ENCODE measurements at regions not wholly inside any gene's neighbourhood (a gene's known extent, or its start where the extent isn't known, plus 50 kb on each side); places are given as distances from the start of the nearest gene placed in this dataset.
A peak's percentile ranks its signal among the peaks of the same experiment; 100 is the strongest.

GRCh38 chr18:66722671-66723070, 118.8 kb upstream of the CDH19 start:
- DNase-seq (ENCODE audit: insufficient read length, low spot score) (no peak), FAIRE-seq (peak; percentile 98)
- TF ChIP-seq CTCF (IDR thresholded peaks at IDR 0.05; ENCODE audit: insufficient read depth, missing control alignments) = no peak

- DNase-seq (ENCODE audit: insufficient read length, low spot score) (no peak), FAIRE-seq (no peak)
- no peak for TF ChIP-seq CTCF (IDR thresholded peaks at IDR 0.05; ENCODE audit: insufficient read depth, missing control alignments)
These were observed 104.8 kb upstream of the CDH19 start for GRCh38 chr18:66708646-66709045.

- TF ChIP-seq CTCF (IDR thresholded peaks at IDR 0.05; ENCODE audit: insufficient read depth, missing control alignments) = no peak
- DNase-seq (ENCODE audit: insufficient read length, low spot score) (no peak), FAIRE-seq (no peak)
These were observed 103.6 kb upstream of the CDH19 start for GRCh38 chr18:66707473-66707872.

- DNase-seq (ENCODE audit: insufficient read length, low spot score) = no peak
These were observed 91.4 kb upstream of the CDH19 start for GRCh38 chr18:66695281-66695680.

GRCh38 chr18:66694852-66695251, 91.0 kb upstream of the CDH19 start:
- DNase-seq (ENCODE audit: insufficient read length, low spot score) = no peak
- no peak for TF ChIP-seq CTCF (IDR thresholded peaks at IDR 0.05; ENCODE audit: insufficient read depth, missing control alignments)
- no peak for FAIRE-seq

More at GRCh38 chr18:66695281-66695680, 91.4 kb upstream of the CDH19 start:
- no peak for TF ChIP-seq CTCF (IDR thresholded peaks at IDR 0.05; ENCODE audit: insufficient read depth, missing control alignments)
- FAIRE-seq = no peak

- no peak for TF ChIP-seq CTCF (IDR thresholded peaks at IDR 0.05; ENCODE audit: insufficient read depth, missing control alignments)
- FAIRE-seq = peak; percentile 90
These were observed 83.7 kb upstream of the CDH19 start for GRCh38 chr18:66687635-66688034.

GRCh38 chr18:66682855-66683322, 79.0 kb upstream of the CDH19 start:
- no peak for DNase-seq (ENCODE audit: insufficient read length, low spot score)
- TF ChIP-seq CTCF (IDR thresholded peaks at IDR 0.05; ENCODE audit: insufficient read depth, missing control alignments) = no peak
- no peak for FAIRE-seq

More at GRCh38 chr18:66687635-66688034, 83.7 kb upstream of the CDH19 start:
- no peak for DNase-seq (ENCODE audit: insufficient read length, low spot score)

Data from D721Med (cell line).